Stimulated activated CD4-positive, alpha-beta T cell treated with anti-CD3 and anti-CD28 coated beads, Interleukin-4, amount 100 ng/mL, for 1 hour (primary cell): ENCODE measurements at regions not wholly inside any gene's neighbourhood (a gene's known extent, or its start where the extent isn't known, plus 50 kb on each side); places are given as distances from the start of the nearest gene placed in this dataset.
"Not testable (repeated sequence)": the region's sequence is repeated elsewhere in the genome, so short reads cannot be mapped to it uniquely, and the experiment has no call there.

ENCODE experiments used
- DNase-seq: peaks from one replicate; pipeline ENCODE4 v3.0.0-alpha.2; 2020

DNA sequence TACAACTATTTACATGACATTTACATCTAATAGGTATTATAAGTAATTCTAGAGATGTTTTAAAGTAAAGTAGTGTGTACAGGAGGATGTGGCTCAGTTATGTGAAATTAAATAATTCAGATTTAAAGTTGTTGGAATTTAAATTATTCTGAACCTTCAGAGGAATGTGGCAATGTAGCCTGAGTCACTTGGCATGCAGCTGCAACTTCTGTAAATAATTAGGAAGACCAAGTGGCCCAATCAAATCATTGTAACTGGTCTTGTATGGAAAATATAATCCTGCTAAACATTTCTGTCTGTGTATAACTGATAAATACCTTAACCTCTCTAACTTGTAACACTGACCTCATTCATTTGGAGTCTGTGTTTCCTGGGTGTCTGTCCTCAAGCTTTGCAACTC is 828.9 kb downstream of the GLUD2 start:
- no peak for DNase-seq

DNA sequence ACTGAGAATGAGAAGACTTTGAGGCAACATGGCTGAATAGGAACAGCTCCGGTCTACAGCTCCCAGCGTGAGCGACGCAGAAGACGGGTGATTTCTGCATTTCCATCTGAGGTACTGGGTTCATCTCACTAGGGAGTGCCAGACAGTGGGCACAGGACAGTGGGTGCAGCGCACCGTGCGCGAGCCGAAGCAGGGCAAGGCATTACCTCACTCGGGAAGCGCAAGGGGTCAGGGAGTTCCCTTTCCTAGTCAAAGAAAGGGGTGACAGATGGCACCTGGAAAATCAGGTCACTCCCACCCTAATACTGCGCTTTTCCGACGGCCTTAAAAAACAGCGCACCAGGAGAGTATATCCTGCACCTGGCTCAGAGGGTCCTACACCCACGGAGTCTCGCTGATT is 829.9 kb downstream of the GLUD2 start:
- DNase-seq = not testable (repeated sequence)

DNA sequence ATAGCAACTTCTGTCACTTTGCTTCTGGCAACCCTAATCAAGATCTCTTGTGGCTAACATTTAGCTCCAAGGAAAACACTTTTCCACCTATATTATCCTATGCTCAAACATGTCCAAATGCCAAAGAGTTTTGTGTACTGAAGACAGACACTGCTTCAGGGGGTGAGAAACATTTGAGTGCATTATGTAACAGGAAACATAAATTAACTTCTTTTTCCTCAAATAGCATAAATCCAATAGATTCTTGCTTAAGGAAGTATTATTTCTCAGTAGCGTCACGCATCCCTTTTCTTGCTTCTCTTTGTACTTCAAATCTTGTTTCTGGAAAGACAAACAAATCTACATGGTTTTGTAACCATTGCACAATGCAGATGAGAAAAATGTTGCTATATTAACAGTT is 839.1 kb downstream of the GLUD2 start:
- no peak for DNase-seq

GRCh38 chrX:121894756-121895155 is 847.3 kb downstream of the GLUD2 start:
- no peak for DNase-seq

DNA sequence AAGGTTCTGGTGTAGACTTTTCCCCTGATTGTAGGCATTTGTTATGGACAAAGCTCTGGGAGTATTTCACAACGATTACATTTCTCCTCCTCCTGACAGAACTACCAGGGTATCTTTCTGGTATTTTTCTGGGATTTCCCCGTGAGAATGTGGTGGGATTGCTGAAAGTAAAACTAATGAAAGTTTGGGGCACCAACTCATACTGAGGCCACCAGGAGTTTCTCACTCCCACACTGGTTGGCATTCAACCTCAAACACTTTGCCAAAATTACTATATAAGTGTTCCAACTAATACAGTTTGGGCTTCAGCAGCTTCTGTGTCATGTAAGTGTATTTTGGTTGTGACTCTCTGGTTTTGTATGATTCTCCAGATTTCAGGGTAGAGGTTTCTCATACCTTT is 855.1 kb downstream of the GLUD2 start:
- no peak for DNase-seq

- no peak for DNase-seq
Observed at GRCh38 chrX:121903961-121904360, 856.6 kb downstream of the GLUD2 start.

GRCh38 chrX:121921258-121921657 is 873.8 kb downstream of the GLUD2 start:
- no peak for DNase-seq

DNA sequence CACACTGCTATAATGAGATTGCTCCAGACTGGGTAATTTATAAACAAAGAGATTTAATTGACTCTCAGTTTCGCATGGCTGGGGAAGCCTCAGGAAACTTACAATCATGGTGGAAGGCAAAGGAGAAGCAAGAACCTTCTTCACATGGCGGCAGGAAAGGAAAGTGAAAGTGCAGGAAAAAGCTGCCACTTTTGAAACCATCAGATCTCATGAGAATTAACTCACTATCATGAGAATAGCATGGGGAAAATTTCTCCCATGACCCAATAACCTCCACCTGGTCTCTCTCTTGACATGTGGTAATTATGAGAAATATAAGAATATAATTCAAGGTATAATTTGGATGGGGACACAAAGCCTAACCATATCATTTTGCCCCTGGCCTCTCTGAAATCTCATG is 884.2 kb downstream of the GLUD2 start:
- DNase-seq = no peak

GRCh38 chrX:121932688-121933087 is 885.3 kb downstream of the GLUD2 start:
- no peak for DNase-seq

GRCh38 chrX:121949041-121949760 is 901.8 kb downstream of the GLUD2 start:
- DNase-seq = no peak

DNA sequence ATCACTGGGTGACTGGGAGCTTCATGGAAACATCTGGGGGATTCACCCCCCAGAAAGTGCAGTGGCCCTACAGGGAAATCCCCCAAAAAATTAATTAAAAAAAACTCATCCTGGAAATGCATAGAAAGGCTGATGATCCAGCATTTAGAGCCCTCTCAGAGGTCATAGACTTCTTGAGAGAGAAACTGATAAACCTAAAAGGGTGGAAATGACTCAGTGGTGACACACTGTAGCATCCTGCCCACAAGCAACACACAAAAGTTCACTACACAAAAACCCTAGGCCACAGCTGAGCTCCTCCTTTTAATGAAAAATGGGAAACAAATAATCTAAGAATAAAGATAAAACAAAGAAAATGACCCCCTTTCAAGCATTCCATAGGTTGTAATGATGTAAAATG is 911.5 kb downstream of the GLUD2 start:
- DNase-seq = no peak

DNA sequence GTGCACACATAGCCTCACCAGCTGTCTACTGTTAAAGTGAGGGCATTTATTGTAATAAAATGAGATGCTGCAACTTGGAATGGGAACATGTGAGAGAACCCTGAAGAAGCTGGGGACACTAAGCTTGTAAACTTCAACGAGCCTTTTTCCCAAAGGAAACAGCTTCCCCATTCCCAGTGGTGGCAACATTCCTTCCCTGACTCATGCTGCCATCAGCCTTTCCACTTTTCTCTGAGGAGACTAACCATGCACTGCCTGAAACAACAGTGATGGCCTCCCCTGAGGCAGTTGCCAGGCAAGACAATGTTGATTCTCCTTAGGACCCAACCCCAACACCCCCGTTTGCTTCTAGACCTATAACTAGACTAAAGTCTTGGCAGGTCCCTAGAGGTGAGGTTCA is 928.3 kb downstream of the GLUD2 start:
- no peak for DNase-seq

GRCh38 chrX:121987163-121987562 is 939.8 kb downstream of the GLUD2 start:
- DNase-seq = no peak

GRCh38 chrX:121987835-121988234 is 940.4 kb downstream of the GLUD2 start:
- no peak for DNase-seq

- no peak for DNase-seq
Observed at GRCh38 chrX:122004127-122004526, 956.7 kb downstream of the GLUD2 start.

DNA sequence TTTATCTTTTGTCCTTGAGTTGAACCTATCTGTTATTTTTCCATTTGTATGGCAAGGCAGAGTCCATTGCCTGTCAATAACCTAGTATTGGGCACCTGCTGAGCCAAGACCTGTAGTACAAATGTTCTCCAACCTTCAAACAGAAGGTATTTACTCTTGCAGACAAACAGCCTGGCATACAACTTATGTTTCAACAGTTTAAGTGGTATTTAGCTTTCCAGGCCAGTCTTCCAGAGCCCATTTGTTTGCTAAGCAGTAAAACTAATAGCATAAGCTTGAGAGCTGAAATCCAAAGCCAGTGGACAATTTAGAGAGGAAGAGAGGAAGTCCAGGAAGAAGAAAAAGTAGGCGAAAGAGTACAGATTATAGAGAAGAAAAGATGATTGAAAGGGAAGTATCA is 979.3 kb downstream of the GLUD2 start:
- DNase-seq = no peak

GRCh38 chrX:122046226-122046625 is 998.8 kb downstream of the GLUD2 start:
- DNase-seq = no peak

- DNase-seq = no peak
Observed at GRCh38 chrX:122046815-122047214, 999.4 kb downstream of the GLUD2 start.

DNA sequence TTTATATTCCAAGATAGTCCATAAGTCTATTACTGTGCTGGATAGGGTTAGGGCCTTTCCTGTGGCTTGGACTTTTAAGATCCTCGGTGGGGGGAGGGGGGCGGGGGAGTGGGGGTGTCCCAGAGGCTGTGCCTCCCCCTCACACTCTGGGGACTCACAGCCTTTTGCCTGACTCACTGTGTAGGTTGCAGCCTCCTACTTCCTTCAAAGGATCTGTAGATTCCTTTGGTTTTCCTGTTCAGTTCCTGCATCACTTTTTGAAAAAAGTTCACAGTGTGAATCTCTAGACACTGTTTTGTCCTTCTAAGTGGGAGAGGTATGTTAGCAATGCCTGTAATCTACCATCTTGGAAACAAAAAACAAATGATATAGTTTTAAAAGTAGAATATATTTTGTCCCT is 999.9 kb downstream of the GLUD2 start:
- DNase-seq = no peak

GRCh38 chrX:122055460-122055859 is 1008.0 kb downstream of the GLUD2 start:
- DNase-seq = no peak

DNA sequence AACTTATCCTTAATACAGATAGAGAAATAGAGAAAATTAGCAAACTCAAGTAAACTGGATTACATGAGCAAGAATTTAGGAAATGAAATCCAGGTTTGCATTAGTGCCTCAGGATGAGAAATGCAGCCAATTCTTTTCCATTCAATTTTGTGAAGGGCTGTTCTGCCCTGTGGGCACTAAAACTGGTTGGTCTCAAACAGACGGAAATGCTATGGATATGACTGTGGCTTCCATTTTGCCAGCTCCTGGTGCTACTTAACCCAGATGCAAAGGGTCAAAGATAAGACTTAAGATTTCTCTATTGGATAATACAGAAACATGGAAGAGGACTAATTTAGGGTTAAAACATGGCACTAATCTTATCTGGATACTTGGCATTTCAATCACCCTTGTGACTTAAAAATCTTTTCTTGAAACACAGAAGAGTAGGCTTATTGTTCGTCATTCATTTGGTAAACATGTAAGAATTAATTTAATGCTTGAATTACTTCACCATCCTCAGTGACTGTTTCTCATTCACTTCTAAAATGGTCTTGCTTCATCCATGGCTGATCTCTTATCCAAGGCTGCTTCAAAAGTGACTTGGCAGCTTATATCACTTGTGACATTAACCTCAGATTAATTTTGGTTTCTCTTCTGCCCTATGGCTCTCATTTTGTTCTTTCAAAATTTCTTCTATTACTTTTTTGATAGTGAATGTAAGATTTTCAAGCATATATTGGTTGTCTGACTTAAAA is 1008.7 kb downstream of the GLUD2 start:
- DNase-seq = no peak

DNA sequence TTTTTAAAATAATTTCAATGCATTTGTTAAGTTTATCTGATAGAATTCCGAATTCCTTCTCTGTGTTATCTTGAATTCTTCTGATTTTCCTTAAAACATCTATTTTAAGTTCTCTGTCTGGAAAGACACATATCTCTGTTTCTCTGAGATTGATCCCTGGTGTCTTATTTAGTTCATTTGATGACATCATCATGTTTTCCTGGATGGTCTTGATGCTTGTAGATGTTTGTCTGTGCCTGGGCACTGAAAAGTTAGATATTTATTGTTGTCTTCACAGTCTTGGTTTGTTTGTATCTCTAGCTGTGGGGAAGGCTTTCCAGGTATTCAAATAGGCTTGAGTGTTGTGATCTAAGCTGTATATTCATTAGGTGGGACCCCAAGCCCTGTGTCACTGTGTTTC is 1028.8 kb downstream of the GLUD2 start:
- no peak for DNase-seq

- DNase-seq = no peak
Observed at GRCh38 chrX:122078079-122078478, 1030.7 kb downstream of the GLUD2 start.

DNA sequence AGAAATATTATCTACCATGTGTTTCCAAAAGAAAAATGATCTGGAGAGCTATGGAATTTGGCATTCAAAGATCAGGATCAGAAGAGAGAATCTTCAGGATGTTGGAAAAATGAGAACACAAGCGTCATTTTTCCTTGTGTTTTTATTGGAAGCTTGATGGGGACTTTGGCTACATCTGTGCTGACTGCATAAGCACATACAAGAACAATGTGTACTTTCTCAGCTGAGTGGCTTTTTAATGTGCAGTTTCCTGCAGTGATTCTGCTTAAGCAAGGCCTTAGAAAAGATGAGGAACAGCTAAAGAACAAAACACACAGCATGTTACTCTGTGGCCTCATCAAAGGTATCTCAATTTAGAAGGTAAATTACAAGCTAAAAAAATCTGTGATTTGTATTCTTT is 1039.9 kb downstream of the GLUD2 start:
- DNase-seq = no peak

DNA sequence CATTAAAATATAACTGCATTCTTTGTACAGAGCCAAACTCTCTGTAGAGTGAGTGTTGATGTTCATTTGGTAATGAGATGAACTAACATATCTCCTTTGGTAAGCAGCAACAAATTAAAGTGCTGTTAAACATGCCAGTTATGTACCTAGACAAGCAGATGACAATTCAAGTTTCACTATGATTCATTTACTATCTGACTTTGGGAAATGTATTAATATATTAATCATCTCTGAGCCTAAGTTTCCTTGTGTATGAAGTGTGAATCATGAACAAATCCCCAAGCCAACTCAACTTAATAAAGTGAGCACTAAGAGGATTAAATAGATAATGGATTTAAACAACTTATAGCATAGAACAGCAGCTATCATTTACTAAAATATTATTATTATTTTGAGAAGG is 1044.2 kb downstream of the GLUD2 start:
- no peak for DNase-seq
